NT2/D1 (cell line): ENCODE measurements at regions not wholly inside any gene's neighbourhood (a gene's known extent, or its start where the extent isn't known, plus 50 kb on each side); places are given as distances from the start of the nearest gene placed in this dataset.

Experiments used
- SUZ12 ChIP-seq: IDR thresholded peaks from 2 replicates; pipeline ENCODE4 v1.6.1; 2011; ENCODE audit not compliant: insufficient read length, insufficient read depth; ENCODE audit errors: extremely low read depth
- YY1 ChIP-seq: IDR thresholded peaks from 2 replicates; pipeline ENCODE4 v1.6.1; 2011; ENCODE audit not compliant: insufficient read length, insufficient read depth
- ZNF274 ChIP-seq: IDR thresholded peaks from 2 replicates; pipeline ENCODE4 v1.6.1; 2011; ENCODE audit warnings: mild to moderate bottlenecking, low read depth, low read length

- TF ChIP-seq YY1 (no peak), ZNF274 (no peak), SUZ12 (no peak)
These were observed 55.4 kb upstream of the ATP12A start for GRCh38 chr13:24624801-24625231.
